Heart right ventricle (tissue), 16 donors: ENCODE measurements at regions not wholly inside any gene's neighbourhood (a gene's known extent, or its start where the extent isn't known, plus 50 kb on each side); places are given as distances from the start of the nearest gene placed in this dataset.
"Not testable (repeated sequence)": the region's sequence is repeated elsewhere in the genome, so short reads cannot be mapped to it uniquely, and the experiment has no call there.

Experiments used
- ATAC-seq, 8 donors: fragments of 200-7000 bp; cut with Tn5 transposase; one replicate each; pipeline ENCODE4 v1.9.1; 2020; ENCODE audit warnings: mild to moderate bottlenecking in 8 of 8, moderate library complexity in 8 of 8, moderate number of reproducible peaks in 1 of 8
- DNase-seq, 2 donors: peaks; one replicate each; pipeline ENCODE4 v3.0.0-alpha.2; 2020
- H3K27ac ChIP-seq, 10 donors: fragments of 200-600 bp; sonication (generic) in 2 of 10; one replicate each; pipeline versions ENCODE4 v1.5.0 to v1.8.0; 2020 to 2022; ENCODE audit warnings: mild to moderate bottlenecking in 3 of 10
- H3K27me3 ChIP-seq, 7 donors: fragments of 200-600 bp; one replicate each; pipeline ENCODE4 v1.8.0; 2021 to 2022; ENCODE audit warnings: mild to moderate bottlenecking in 2 of 7
- H3K36me3 ChIP-seq, 9 donors: fragments of 200-600 bp; sonication (generic) in 1 of 9; one replicate each; pipeline versions ENCODE4 v1.5.0 to v1.8.0; 2020 to 2022; ENCODE audit warnings: mild to moderate bottlenecking in 2 of 9
- H3K4me1 ChIP-seq, 9 donors: fragments of 200-600 bp; sonication (generic) in 1 of 9; one replicate each; pipeline versions ENCODE4 v1.5.0 to v1.8.0; 2020 to 2022; ENCODE audit warnings: mild to moderate bottlenecking in 4 of 9
- H3K4me3 ChIP-seq, 10 donors: fragments of 200-600 bp; sonication (generic) in 2 of 10; one replicate each; pipeline versions ENCODE4 v1.5.0 to v1.8.0; 2020 to 2022; ENCODE audit warnings: mild to moderate bottlenecking in 7 of 10, moderate library complexity in 2 of 10
- H3K9me3 ChIP-seq, 11 donors: fragments of 200-600 bp in 10 of 11; sonication (generic) in 2 of 11; one replicate each; pipeline versions ENCODE4 v1.5.0 to v1.8.0; 2013 to 2022; ENCODE audit warnings: mild to moderate bottlenecking in 2 of 11, control low read depth in 1 of 11, moderate library complexity in 1 of 11
- WGBS, 2 donors: extraction: QIAGEN DNeasy Blood & Tissue Kit; methylation state at CpG; one replicate each; pipeline ENCODE4 v1.1.7; 2013; ENCODE audit warnings: inconsistent platforms in 1 of 2; 5-methylcytosine and 5-hydroxymethylcytosine counted together
- intact Hi-C, 10 donors: fragments of 100-400 bp; cut with DNase I; formaldehyde crosslinking; loops; one replicate each; pipeline versions ENCODE4 v1.11.1 to v1.14.2; 2022
- TF ChIP-seq, protein P1 (sequence below), 9 donors: fragments of 200-600 bp; sonication (generic) in 2 of 9; IDR thresholded peaks; one replicate each; pipeline versions ENCODE4 v1.5.0 to v1.8.0; 2021 to 2022; ENCODE audit warnings: antibody characterized with exemption in 9 of 9, mild to moderate bottlenecking in 5 of 9, moderate library complexity in 1 of 9
- donor health status: Arrhythmogenic right ventricular cardiomyopathy.
- donor health status: ischemic (EF 13 %, LVEDD 7.1; RV severe dilation, severe dysfunction).
- donor health status: healthy with polysubstance abuse.
- donor health status: DM: no; HTN: yes; CAD: no.
- donor health status: DM: no; HTN: no; CAD: no.
- donor health status: ischemic (EF 25% LVEDD 6.9; RV normal size, moderate dysfunction).
- donor health status: ischemic (EF 25% LVEDD 5.7; RV mildly dilated, moderate dysfunction).
- donor health status: healthy.
- donor health status: DM: yes; HTN: yes; CAD: no.
- donor health status: Ischemic cardiomyopathy.
- donor health status: ischemic (EF 35%, LVEDD 5.7; RV mildly dilated, moderate dysfunction).
- donor health status: nonischemic (EF 11% LVEDD 7.7; RV severe dilation, severe dysfunction).
- donor health status: DM: yes; HTN: yes; CAD: no.
- donor health status: PGD.
- donor health status: ischemic (EF 29% LVEDD 5.4; RV normal size, mild dysfunction).
- donor health status: nonischemic (EF 23%, LVEDD 6.1; RV moderate dilation, normal function).

- H3K27ac ChIP-seq = no peak overlapping the region
- WGBS, 2 donors = 43 to 54% methylated on average over 7 of the region's 7 CpGs
- no peaks in the 10 kb centered on the region for H3K36me3 ChIP-seq
- H3K4me1 ChIP-seq = no peaks in the 10 kb centered on the region
- H3K27me3 ChIP-seq = peaks cover 0 to 14% (median 12%) of the 10 kb centered on the region in 7 donors
- H3K4me3 ChIP-seq = no peak overlapping the region
- DNase-seq (no peak), ATAC-seq (no peak)
- intact Hi-C loops = no loop called here
- H3K9me3 ChIP-seq = no peaks in the 10 kb centered on the region
- TF ChIP-seq, protein P1, sequence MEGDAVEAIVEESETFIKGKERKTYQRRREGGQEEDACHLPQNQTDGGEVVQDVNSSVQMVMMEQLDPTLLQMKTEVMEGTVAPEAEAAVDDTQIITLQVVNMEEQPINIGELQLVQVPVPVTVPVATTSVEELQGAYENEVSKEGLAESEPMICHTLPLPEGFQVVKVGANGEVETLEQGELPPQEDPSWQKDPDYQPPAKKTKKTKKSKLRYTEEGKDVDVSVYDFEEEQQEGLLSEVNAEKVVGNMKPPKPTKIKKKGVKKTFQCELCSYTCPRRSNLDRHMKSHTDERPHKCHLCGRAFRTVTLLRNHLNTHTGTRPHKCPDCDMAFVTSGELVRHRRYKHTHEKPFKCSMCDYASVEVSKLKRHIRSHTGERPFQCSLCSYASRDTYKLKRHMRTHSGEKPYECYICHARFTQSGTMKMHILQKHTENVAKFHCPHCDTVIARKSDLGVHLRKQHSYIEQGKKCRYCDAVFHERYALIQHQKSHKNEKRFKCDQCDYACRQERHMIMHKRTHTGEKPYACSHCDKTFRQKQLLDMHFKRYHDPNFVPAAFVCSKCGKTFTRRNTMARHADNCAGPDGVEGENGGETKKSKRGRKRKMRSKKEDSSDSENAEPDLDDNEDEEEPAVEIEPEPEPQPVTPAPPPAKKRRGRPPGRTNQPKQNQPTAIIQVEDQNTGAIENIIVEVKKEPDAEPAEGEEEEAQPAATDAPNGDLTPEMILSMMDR (IDR thresholded peaks at IDR 0.05) = no peak
Observed at GRCh38 chr5:174900240-174900865, 176.0 kb downstream of the MSX2 start.

GRCh38 chr5:174897281-174897950 is 173.0 kb downstream of the MSX2 start:
- 76 to 87% methylated on average over 4 of the region's 4 CpGs for WGBS, 2 donors
- H3K36me3 ChIP-seq = no peaks in the 10 kb centered on the region
- no peak overlapping the region for H3K27ac ChIP-seq
- no peak for ATAC-seq
- intact Hi-C loops = no loop called here
- no peaks in the 10 kb centered on the region for H3K27me3 ChIP-seq
- no peak overlapping the region for H3K4me3 ChIP-seq
- no peaks in the 10 kb centered on the region for H3K9me3 ChIP-seq
- no peak for DNase-seq
- no peaks in the 10 kb centered on the region for H3K4me1 ChIP-seq
- TF ChIP-seq, protein P1 (IDR thresholded peaks at IDR 0.05) = no peak

DNA sequence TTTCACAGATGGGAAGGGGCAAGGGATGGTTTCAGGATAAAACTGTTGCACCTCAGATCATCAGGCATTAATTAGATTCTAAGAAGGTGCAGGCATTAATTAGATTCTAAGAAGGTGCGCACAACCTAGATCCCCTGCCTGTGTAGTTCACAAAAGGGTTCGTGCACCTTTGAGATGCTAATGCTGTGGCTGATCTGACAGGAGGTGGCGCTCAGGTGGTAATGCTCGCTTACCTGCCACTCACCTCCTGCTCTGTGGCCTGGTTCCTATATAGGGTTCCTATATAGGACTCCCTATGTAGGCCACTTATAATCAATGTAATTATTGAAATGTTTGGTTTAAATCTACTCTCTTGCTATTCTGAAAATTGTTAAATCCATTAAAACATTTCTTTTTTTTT is 171.0 kb downstream of the MSX2 start:
- H3K4me3 ChIP-seq = no peak overlapping the region
- intact Hi-C loops = no loop called here
- no peaks in the 10 kb centered on the region for H3K9me3 ChIP-seq
- H3K27me3 ChIP-seq = peaks cover 0 to 3% (median 0%) of the 10 kb centered on the region in 7 donors
- DNase-seq (no peak), ATAC-seq (no peak)
- WGBS, 2 donors = 52 to 58% methylated on average over 4 of the region's 4 CpGs
- H3K4me1 ChIP-seq = no peaks in the 10 kb centered on the region
- H3K27ac ChIP-seq = no peak overlapping the region
- no peaks in the 10 kb centered on the region for H3K36me3 ChIP-seq
- TF ChIP-seq, protein P1 (IDR thresholded peaks at IDR 0.05) = no peak

- ATAC-seq = no peak
- intact Hi-C loops = no loop called here
- no peak overlapping the region for H3K4me3 ChIP-seq
- H3K27me3 ChIP-seq = peaks cover 0 to 3% (median 0%) of the 10 kb centered on the region in 7 donors
- H3K27ac ChIP-seq = no peak overlapping the region
- no peaks in the 10 kb centered on the region for H3K4me1 ChIP-seq
- H3K36me3 ChIP-seq = no peaks in the 10 kb centered on the region
- 86 to 88% methylated on average over 7 of the region's 7 CpGs for WGBS, 2 donors
- DNase-seq = no peak
- TF ChIP-seq, protein P1 (IDR thresholded peaks at IDR 0.05) = no peak
- H3K9me3 ChIP-seq = no peaks in the 10 kb centered on the region
Observed at GRCh38 chr5:174892742-174893141, 168.4 kb downstream of the MSX2 start.

- 90 to 94% methylated on average over 35 to 40 of the region's 40 CpGs for WGBS, 2 donors
- ATAC-seq = not testable (repeated sequence)
Observed at GRCh38 chr5:174880412-174881200, 156.2 kb downstream of the MSX2 start.

More at GRCh38 chr5:174880412-174881200, 156.2 kb downstream of the MSX2 start:
- H3K36me3 ChIP-seq, DNase-seq, H3K27ac ChIP-seq, intact Hi-C loops, H3K4me1 ChIP-seq, H3K27me3 ChIP-seq, H3K4me3 ChIP-seq: not testable (repeated sequence)
- peaks cover 0 to 23% (median 0%) of the 10 kb centered on the region in 11 donors for H3K9me3 ChIP-seq
